NCI-H1694 treated with DMSO at 0.1 percent for 48 hours (cell line): ENCODE measurements at regions not wholly inside any gene's neighbourhood (a gene's known extent, or its start where the extent isn't known, plus 50 kb on each side); places are given as distances from the start of the nearest gene placed in this dataset.

Experiments used
- DNase-seq: peaks from one replicate; lab custom pipeline; 2025; lab: John Stamatoyannopoulos, UW

DNA sequence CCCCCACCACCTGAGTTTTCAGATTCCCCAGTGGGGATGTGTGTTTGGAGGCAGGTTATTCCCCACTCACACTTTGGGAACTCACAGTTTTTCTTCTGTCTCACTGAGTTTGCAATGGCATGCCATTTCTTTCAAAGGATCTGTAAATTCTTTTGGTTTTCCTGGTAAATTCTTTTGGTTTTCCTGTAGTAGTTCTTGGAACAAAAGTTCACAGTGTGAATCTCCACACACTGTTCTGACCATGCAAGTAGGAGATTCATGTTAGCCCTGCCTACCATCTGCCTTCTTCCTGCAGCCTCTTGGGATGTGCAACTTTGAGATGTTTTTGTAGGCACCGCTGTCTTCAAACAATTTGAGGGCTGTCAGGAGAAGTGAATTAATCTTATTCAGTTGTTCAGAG, 165.6 kb upstream of the OGFRL1 start:
- no peak for DNase-seq

DNA sequence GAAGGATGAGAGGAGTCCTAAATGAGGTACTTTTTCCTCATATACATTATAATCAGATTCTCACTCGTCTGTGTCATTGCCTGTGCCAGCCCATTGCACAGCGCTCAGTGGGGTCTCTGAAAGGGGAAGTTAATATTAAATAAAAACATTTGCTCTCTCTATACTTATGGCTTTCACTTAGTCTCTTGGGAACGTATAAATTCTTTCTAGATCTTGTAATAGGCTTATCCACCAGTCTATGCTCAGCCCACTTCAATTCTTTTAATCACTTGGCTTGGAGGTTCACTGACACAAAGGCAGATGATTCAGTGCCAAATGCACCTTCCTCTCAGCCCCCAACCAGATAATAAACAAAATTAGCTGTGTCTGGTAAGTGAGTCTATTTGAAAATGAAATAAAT, 164.3 kb upstream of the OGFRL1 start:
- no peak for DNase-seq

GRCh38 chr6:71125216-71125615, 163.4 kb upstream of the OGFRL1 start:
- no peak for DNase-seq

DNA sequence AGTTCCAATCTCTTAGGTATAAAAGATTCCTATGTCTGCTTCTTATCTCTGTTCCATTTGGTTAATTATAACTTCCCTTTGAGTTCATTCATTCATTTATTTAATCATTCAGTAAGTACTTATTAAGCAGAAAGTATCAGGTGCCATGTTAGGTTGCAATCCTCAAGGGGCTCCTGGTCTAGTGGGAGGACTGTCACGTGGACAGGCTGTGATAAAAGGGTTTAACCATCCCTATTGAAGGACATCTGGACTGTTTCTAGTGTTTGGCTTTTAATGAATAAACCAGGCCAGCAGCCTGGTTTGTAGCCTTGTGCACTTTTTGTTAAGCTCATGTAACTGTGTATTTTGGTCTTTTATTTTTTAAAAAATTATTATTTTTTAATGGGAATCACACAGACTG, 162.1 kb upstream of the OGFRL1 start:
- no peak for DNase-seq

GRCh38 chr6:71127374-71127773, 161.2 kb upstream of the OGFRL1 start:
- DNase-seq = no peak

DNA sequence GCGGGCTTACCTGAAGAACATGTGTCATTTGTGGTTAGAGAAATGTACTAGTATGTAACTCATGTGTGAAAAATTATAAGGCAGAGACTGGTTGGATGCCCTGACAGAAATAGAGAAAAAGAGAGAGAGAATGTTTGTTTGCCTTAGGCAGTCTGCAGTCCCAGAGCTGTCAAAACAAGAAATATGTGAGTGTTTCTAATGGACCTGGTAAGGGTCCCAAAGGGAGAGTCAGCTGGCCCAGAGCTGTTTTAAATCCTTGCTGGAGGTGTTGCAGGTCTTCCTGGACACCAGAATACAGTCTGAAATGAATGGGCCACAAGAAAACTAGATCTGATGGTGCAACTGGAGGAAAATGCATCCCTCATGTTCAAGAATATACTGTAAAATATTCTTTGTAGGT, 158.3 kb upstream of the OGFRL1 start:
- DNase-seq = no peak

GRCh38 chr6:71134929-71135642, 153.5 kb upstream of the OGFRL1 start:
- DNase-seq = no peak

DNA sequence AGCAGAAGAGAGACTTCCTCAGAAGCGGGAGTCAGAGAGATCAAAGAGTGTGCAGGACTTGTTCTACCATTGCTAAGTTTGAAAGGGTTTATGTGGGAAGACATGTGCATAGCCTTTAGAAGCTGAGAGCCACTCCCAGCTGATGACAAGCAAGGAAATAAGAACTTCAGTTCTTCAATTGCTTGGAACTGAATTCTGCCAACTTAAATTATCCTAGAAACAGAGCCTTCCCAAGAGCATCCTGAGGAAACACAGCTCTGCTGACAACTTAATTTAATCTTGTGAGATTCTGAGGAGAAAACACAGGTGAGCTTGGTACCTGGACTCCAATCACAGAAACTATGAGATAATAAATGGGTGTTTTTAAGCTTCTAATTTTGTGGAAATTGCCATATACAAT, 150.6 kb upstream of the OGFRL1 start:
- DNase-seq = no peak

GRCh38 chr6:71138376-71138775, 150.2 kb upstream of the OGFRL1 start:
- DNase-seq = no peak

GRCh38 chr6:71139249-71139648, 149.4 kb upstream of the OGFRL1 start:
- no peak for DNase-seq

GRCh38 chr6:71153755-71154325, 134.8 kb upstream of the OGFRL1 start:
- DNase-seq = no peak

DNA sequence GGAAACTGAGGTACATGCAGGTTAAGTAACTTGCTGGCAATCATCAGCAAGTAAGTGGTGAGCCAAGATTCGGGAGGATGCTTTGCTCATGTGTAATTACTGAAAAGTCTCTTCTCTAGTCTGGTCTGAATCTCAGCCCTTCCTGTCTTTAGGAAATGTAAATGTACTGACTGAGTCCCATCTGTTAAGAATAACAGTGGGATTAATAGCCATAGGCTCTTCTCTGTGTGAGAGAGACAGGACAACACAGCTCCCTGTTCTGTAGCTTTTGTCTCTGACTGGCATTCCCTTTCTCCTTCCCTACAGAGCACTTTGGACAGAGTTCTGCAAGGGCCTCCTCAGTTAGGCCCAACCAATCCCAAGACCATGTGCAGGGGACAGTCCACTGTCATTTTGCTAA, 131.3 kb upstream of the OGFRL1 start:
- DNase-seq = no peak

GRCh38 chr6:71164890-71165289, 123.7 kb upstream of the OGFRL1 start:
- DNase-seq = no peak

- DNase-seq = no peak
These were observed 120.3 kb upstream of the OGFRL1 start for GRCh38 chr6:71168233-71168765.

GRCh38 chr6:71171497-71172070, 117.0 kb upstream of the OGFRL1 start:
- no peak for DNase-seq

GRCh38 chr6:71179249-71179885, 109.2 kb upstream of the OGFRL1 start:
- no peak for DNase-seq

- DNase-seq = no peak
These were observed 107.0 kb upstream of the OGFRL1 start for GRCh38 chr6:71181565-71181964.

DNA sequence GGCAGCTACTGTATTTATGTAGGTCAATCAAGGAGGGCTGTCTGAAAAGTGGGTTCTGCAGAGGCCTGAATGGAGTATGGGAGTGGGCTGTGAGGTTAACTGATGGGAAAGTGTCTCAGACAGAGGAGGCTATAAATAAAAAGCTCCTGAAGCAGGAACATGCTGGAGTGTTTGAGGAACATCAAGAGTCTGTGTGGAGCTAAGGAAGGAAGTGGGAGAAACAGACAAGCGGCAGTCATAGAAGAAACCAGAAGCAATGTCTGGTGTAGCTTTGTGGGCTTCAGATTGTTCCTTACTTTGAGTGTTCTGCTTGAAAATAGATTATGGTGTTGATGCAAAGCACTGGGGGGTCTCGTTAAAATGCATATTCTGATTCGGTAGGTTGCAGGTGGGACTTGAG, 101.5 kb upstream of the OGFRL1 start:
- DNase-seq = no peak

DNA sequence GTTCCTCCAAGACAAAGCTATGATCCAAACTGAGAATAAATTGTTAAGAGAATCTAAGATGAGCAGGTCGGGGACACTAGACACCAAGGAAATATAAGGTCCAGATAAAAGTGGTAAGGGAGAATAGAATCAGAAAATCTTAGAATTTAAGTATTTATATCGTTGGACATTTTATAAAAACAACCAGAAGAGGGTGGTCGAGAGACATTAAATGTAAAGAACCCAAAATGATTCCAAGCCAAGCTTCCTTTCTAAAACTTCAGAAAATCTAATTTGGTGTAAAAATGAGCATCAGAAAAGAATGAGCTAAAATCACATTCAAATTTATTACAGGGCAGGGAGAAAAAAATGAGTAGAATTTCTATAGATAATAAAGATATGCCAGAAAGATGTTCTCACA, 97.8 kb upstream of the OGFRL1 start:
- DNase-seq = peak; percentile 63

DNA sequence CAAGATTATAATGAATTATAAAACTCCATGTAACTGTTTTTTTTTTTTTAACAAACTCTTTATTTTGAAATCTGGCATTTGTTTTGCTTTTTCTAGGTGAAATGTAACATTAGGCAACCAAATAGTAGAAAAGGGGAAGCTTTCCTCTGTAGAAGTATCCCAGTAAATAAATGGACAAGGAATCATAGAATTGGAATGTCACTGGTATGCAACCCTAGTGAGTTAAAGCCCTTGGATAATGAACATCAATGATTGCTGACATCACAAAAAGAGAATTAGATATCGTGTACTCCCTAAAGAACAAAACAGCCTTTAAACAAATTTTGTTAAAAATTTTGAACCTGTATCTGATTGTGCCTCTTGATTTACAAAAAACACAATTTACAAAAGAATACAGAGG, 93.9 kb upstream of the OGFRL1 start:
- no peak for DNase-seq

GRCh38 chr6:71197267-71197666, 91.3 kb upstream of the OGFRL1 start:
- no peak for DNase-seq

- DNase-seq = no peak
These were observed 90.8 kb upstream of the OGFRL1 start for GRCh38 chr6:71197780-71198179.

- no peak for DNase-seq
These were observed 89.7 kb upstream of the OGFRL1 start for GRCh38 chr6:71198908-71199307.
